Esophagus muscularis mucosa (tissue), 4 donors: ENCODE measurements at regions not wholly inside any gene's neighbourhood (a gene's known extent, or its start where the extent isn't known, plus 50 kb on each side); places are given as distances from the start of the nearest gene placed in this dataset.

Source experiments
- DNase-seq: peaks from one replicate; pipeline ENCODE4 v3.0.0-alpha.2; 2017; ENCODE audit errors: extremely low spot score
- H3K27ac ChIP-seq, 4 donors: fragments of 200-600 bp; sonication (generic); replicated peaks in 1 of 4; 1 replicate in 3 of 4; 2 replicates in 1 of 4; pipeline ENCODE4 v1.5.1; 2016 to 2019; ENCODE audit warnings: mild to moderate bottlenecking in 1 of 4
- H3K27me3 ChIP-seq, 4 donors: fragments of 200-600 bp; sonication (generic); one replicate each; pipeline versions ENCODE4 v1.5.1 to v1.6.0; 2016 to 2019
- H3K36me3 ChIP-seq, 4 donors: fragments of 200-600 bp; sonication (generic); one replicate each; pipeline ENCODE4 v1.5.1; 2016 to 2019
- H3K4me1 ChIP-seq, 4 donors: fragments of 200-600 bp; sonication (generic); one replicate each; pipeline ENCODE4 v1.5.1; 2016 to 2019
- H3K4me3 ChIP-seq, 4 donors: fragments of 200-600 bp; sonication (generic); 1 replicate in 2 of 4; 2 replicates in 2 of 4; pipeline ENCODE4 v1.5.1; 2016 to 2019; ENCODE audit warnings: mild to moderate bottlenecking in 4 of 4, moderate library complexity in 1 of 4
- H3K9me3 ChIP-seq, 4 donors: fragments of 200-600 bp; sonication (generic); 1 replicate in 3 of 4; 2 replicates in 1 of 4; pipeline ENCODE4 v1.5.1; 2016 to 2019
- CTCF ChIP-seq, 3 experiments: fragments of 200-600 bp in 2 of 3; fragments of 450-650 bp in 1 of 3; sonication (generic) in 2 of 3; IDR thresholded peaks; one replicate each; pipeline ENCODE4 v1.5.1; 2017 to 2019; ENCODE audit warnings: antibody characterized with exemption in 3 of 3, mild to moderate bottlenecking in 2 of 3, moderate library complexity in 1 of 3
- EP300 ChIP-seq: sonication (generic); formaldehyde crosslinking; IDR thresholded peaks from one replicate; pipeline ENCODE4 v1.6.1; 2017; ENCODE audit warnings: antibody characterized with exemption
- POLR2A ChIP-seq: fragments of 450-650 bp; IDR thresholded peaks from one replicate; pipeline ENCODE4 v1.6.1; 2017; ENCODE audit warnings: antibody characterized with exemption, moderate library complexity, mild to moderate bottlenecking, low read depth
- POLR2AphosphoS5 ChIP-seq, 2 donors: sonication (generic); formaldehyde crosslinking; IDR thresholded peaks; one replicate each; pipeline ENCODE4 v1.6.1; 2017; ENCODE audit warnings: antibody characterized with exemption in 2 of 2
- WGBS: methylation state at CpG from one replicate; pipeline ENCODE4 v1.1.5; 2018; 5-methylcytosine and 5-hydroxymethylcytosine counted together
- intact Hi-C: fragments of 100-400 bp; cut with DNase I; formaldehyde crosslinking; loops from one replicate; pipeline ENCODE4 v1.15.1; 2023

GRCh38 chr7:9453521-9453920, 1020.1 kb downstream of the NXPH1 start:
- Histone ChIP-seq H3K4me3 (no peak overlapping the region), H3K27me3 (no peaks in the 10 kb centered on the region), H3K27ac (no peak overlapping the region), H3K9me3 (no peaks in the 10 kb centered on the region), H3K36me3 (no peaks in the 10 kb centered on the region), H3K4me1 (no peaks in the 10 kb centered on the region)
- TF ChIP-seq CTCF (IDR thresholded peaks at IDR 0.05) (no peak), EP300 (no peak), POLR2AphosphoS5 (IDR thresholded peaks at IDR 0.05) (no peak), POLR2A (no peak)
- intact Hi-C loops = no loop called here
- 76% methylated on average over 4 of the region's 4 CpGs for WGBS
- no peak for DNase-seq

- DNase-seq = no peak
- Histone ChIP-seq H3K36me3 (no peaks in the 10 kb centered on the region), H3K27ac (no peak overlapping the region), H3K9me3 (no peaks in the 10 kb centered on the region), H3K4me3 (no peak overlapping the region), H3K27me3 (no peaks in the 10 kb centered on the region), H3K4me1 (no peaks in the 10 kb centered on the region)
- intact Hi-C loops = no loop called here
- no peak for TF ChIP-seq POLR2A
Observed at GRCh38 chr7:9488555-9488954, 1055.1 kb downstream of the NXPH1 start.

GRCh38 chr7:9498303-9498702, 1064.9 kb downstream of the NXPH1 start:
- intact Hi-C loops = no loop called here
- Histone ChIP-seq H3K4me3 (no peak overlapping the region), H3K9me3 (no peaks in the 10 kb centered on the region), H3K27me3 (no peaks in the 10 kb centered on the region), H3K36me3 (no peaks in the 10 kb centered on the region), H3K4me1 (no peaks in the 10 kb centered on the region), H3K27ac (no peak overlapping the region)
- TF ChIP-seq POLR2A = no peak
- TF ChIP-seq CTCF (IDR thresholded peaks at IDR 0.05) = no peak
- no peak for TF ChIP-seq EP300
- no peak for TF ChIP-seq POLR2AphosphoS5 (IDR thresholded peaks at IDR 0.05)
- DNase-seq = no peak
- 39% methylated on average over 3 of the region's 3 CpGs for WGBS

- WGBS = 78% methylated on average over 1 of the region's 1 CpG
- Histone ChIP-seq H3K4me1 (no peaks in the 10 kb centered on the region), H3K36me3 (no peaks in the 10 kb centered on the region), H3K9me3 (no peaks in the 10 kb centered on the region), H3K27me3 (no peaks in the 10 kb centered on the region), H3K4me3 (no peak overlapping the region), H3K27ac (no peak overlapping the region)
- TF ChIP-seq EP300 = no peak
- no peak for TF ChIP-seq POLR2AphosphoS5 (IDR thresholded peaks at IDR 0.05)
- no peak for TF ChIP-seq POLR2A
- intact Hi-C loops = loop anchor here (10.0 kb wide), 1 partner anchor 297 kb away; no protein-coding TSS in a partner anchor
- DNase-seq = no peak
Observed at GRCh38 chr7:9502269-9502668, 1068.9 kb downstream of the NXPH1 start.

GRCh38 chr7:9504678-9505077, 1071.3 kb downstream of the NXPH1 start:
- TF ChIP-seq CTCF (IDR thresholded peaks at IDR 0.05) = no peak
- TF ChIP-seq POLR2A = no peak
- TF ChIP-seq POLR2AphosphoS5 (IDR thresholded peaks at IDR 0.05) = no peak
- TF ChIP-seq EP300 = no peak
- Histone ChIP-seq H3K27me3 (no peaks in the 10 kb centered on the region), H3K27ac (no peak overlapping the region), H3K36me3 (no peaks in the 10 kb centered on the region), H3K4me1 (no peaks in the 10 kb centered on the region), H3K9me3 (no peaks in the 10 kb centered on the region), H3K4me3 (no peak overlapping the region)
- intact Hi-C loops = loop anchor here (10.0 kb wide), 1 partner anchor 300 kb away; no protein-coding TSS in a partner anchor
- WGBS = 86% methylated on average over 2 of the region's 2 CpGs
- DNase-seq = no peak

GRCh38 chr7:9505516-9505915, 1072.1 kb downstream of the NXPH1 start:
- Histone ChIP-seq H3K4me1 (no peaks in the 10 kb centered on the region), H3K9me3 (no peaks in the 10 kb centered on the region), H3K4me3 (no peak overlapping the region), H3K27ac (no peak overlapping the region), H3K36me3 (no peaks in the 10 kb centered on the region), H3K27me3 (no peaks in the 10 kb centered on the region)
- no peak for DNase-seq
- intact Hi-C loops = loop anchor here (10.0 kb wide), 1 partner anchor 301 kb away; no protein-coding TSS in a partner anchor
- 85% methylated on average over 2 of the region's 2 CpGs for WGBS
- TF ChIP-seq EP300 (no peak), POLR2AphosphoS5 (IDR thresholded peaks at IDR 0.05) (no peak), POLR2A (no peak), CTCF (IDR thresholded peaks at IDR 0.05) (no peak)
